ENCODE measurements at regions not wholly inside any gene's neighbourhood (a gene's known extent, or its start where the extent isn't known, plus 50 kb on each side); places are given as distances from the start of the nearest gene placed in this dataset.

GRCh38 chr5:107293541-107294210 lies 377.1 kb downstream of the EFNA5 start:
- no peak for DNase-seq

GRCh38 chr5:107291866-107292265 lies 378.9 kb downstream of the EFNA5 start:
- no peak for DNase-seq

- no peak for DNase-seq
Measured at GRCh38 chr5:107290780-107291398, 379.8 kb downstream of the EFNA5 start.

GRCh38 chr5:107289030-107289714 lies 381.6 kb downstream of the EFNA5 start:
- no peak for DNase-seq

- no peak for DNase-seq
Measured at GRCh38 chr5:107286447-107287098, 384.2 kb downstream of the EFNA5 start.

GRCh38 chr5:107285772-107286171 lies 385.0 kb downstream of the EFNA5 start:
- no peak for DNase-seq

- DNase-seq: no peak
Measured at GRCh38 chr5:107284822-107285525, 385.8 kb downstream of the EFNA5 start.

- no peak for DNase-seq
Measured at GRCh38 chr5:107282061-107282460, 388.7 kb downstream of the EFNA5 start.

GRCh38 chr5:107278774-107279173 lies 392.0 kb downstream of the EFNA5 start:
- DNase-seq: no peak

GRCh38 chr5:107277485-107278125 lies 393.1 kb downstream of the EFNA5 start:
- no peak for DNase-seq

- DNase-seq: no peak
Measured at GRCh38 chr5:107275333-107275732, 395.4 kb downstream of the EFNA5 start.

- DNase-seq: no peak
Measured at GRCh38 chr5:107274571-107274970, 396.2 kb downstream of the EFNA5 start.

- no peak for DNase-seq
Measured at GRCh38 chr5:107272954-107273353, 397.8 kb downstream of the EFNA5 start.

- DNase-seq: no peak
Measured at GRCh38 chr5:107272509-107272908, 398.2 kb downstream of the EFNA5 start.

- DNase-seq: no peak
Measured at GRCh38 chr5:107271682-107272350, 398.9 kb downstream of the EFNA5 start.

GRCh38 chr5:107270561-107270960 lies 400.2 kb downstream of the EFNA5 start:
- no peak for DNase-seq

- no peak for DNase-seq
Measured at GRCh38 chr5:107269678-107270077, 401.1 kb downstream of the EFNA5 start.

GRCh38 chr5:107269256-107269655 lies 401.5 kb downstream of the EFNA5 start:
- no peak for DNase-seq

- no peak for DNase-seq
Measured at GRCh38 chr5:107268241-107268640, 402.5 kb downstream of the EFNA5 start.

GRCh38 chr5:107266100-107266499 lies 404.6 kb downstream of the EFNA5 start:
- DNase-seq: no peak

GRCh38 chr5:107265193-107265592 lies 405.5 kb downstream of the EFNA5 start:
- no peak for DNase-seq
